Muscle layer of duodenum (tissue), 2 donors: ENCODE measurements at regions not wholly inside any gene's neighbourhood (a gene's known extent, or its start where the extent isn't known, plus 50 kb on each side); places are given as distances from the start of the nearest gene placed in this dataset.

Experiments
- H3K27ac ChIP-seq: one replicate; pipeline ENCODE4 v1.7.0; 2013; ENCODE audit warnings: mild to moderate bottlenecking, low read length
- H3K27me3 ChIP-seq: one replicate; pipeline ENCODE4 v1.7.0; 2013; ENCODE audit warnings: low read depth, mild to moderate bottlenecking, control low read depth, low read length
- H3K36me3 ChIP-seq, 2 donors: one replicate each; pipeline ENCODE4 v1.7.0; 2013; ENCODE audit warnings: low read length in 2 of 2, control low read depth in 1 of 2, mild to moderate bottlenecking in 1 of 2; ENCODE audit not compliant: insufficient read depth in 2 of 2, control insufficient read depth in 1 of 2
- H3K4me1 ChIP-seq, 2 donors: one replicate each; pipeline ENCODE4 v1.7.0; 2013; ENCODE audit warnings: low read length in 2 of 2, mild to moderate bottlenecking in 2 of 2, control low read depth in 1 of 2, moderate library complexity in 1 of 2; ENCODE audit not compliant: insufficient read depth in 2 of 2, control insufficient read depth in 1 of 2
- H3K4me3 ChIP-seq, 2 donors: one replicate each; pipeline ENCODE4 v1.7.0; 2013; ENCODE audit warnings: low read length in 2 of 2, low read depth in 1 of 2, mild to moderate bottlenecking in 1 of 2
- H3K9me3 ChIP-seq, 2 donors: one replicate each; pipeline ENCODE4 v1.7.0; 2013; ENCODE audit warnings: low read length in 2 of 2, control low read depth in 1 of 2, mild to moderate bottlenecking in 1 of 2; ENCODE audit not compliant: control insufficient read depth in 1 of 2
- donor health status: healthy.

DNA sequence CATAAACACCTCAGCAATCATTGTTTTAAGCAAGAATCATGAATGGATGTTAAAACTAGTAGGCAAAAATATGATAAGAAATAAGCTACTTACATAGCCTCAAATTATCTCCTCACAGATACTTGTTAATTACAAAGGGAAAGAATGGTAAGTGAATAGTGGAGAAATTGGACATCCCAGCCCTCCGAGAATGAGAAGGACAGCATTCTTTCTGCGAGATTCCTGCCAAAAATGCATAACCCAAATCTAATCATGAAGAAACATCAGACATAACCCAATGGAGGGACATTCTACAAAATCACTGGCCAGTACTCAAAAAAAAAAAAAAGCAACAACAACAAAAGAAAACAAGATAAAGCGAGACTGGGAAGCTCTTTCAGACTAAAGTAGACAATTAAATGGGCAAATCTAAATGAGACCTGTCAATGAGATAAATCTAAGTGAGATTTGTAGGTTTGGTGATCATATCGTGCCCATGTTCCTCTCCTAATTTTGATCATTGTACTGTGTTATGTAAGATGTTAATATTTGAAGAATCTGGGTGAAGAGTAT is 57.9 kb upstream of the GLI2 start:
- Histone ChIP-seq H3K4me3 (no peak overlapping the region), H3K9me3 (no peaks in the 10 kb centered on the region), H3K27ac (no peak overlapping the region), H3K36me3 (no peaks in the 10 kb centered on the region), H3K27me3 (peaks cover 8% of the 10 kb centered on the region), H3K4me1 (no peaks in the 10 kb centered on the region)

DNA sequence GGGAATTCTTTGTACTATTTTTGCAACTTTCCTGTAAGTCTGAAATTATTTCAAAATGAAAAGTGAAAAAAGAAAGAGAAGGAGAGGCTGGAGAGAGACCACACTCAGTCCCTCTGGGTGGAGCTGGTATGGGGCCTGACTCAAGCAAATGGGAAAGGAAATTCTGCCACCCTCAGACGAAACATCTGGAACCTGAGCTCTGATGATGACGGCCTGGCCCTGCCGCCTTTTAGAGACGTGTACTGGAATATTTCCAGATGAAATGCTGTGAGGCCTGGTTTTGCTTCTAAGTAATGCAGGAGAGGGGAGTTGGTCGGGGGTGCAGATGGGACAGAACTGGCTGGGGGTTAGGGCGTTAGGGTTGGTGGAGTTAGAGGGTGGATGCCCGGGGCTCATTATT is 57.4 kb upstream of the GLI2 start:
- Histone ChIP-seq H3K36me3 (no peaks in the 10 kb centered on the region), H3K27ac (no peak overlapping the region), H3K27me3 (peaks cover 8% of the 10 kb centered on the region), H3K4me3 (no peak overlapping the region), H3K9me3 (no peaks in the 10 kb centered on the region), H3K4me1 (no peaks in the 10 kb centered on the region)

DNA sequence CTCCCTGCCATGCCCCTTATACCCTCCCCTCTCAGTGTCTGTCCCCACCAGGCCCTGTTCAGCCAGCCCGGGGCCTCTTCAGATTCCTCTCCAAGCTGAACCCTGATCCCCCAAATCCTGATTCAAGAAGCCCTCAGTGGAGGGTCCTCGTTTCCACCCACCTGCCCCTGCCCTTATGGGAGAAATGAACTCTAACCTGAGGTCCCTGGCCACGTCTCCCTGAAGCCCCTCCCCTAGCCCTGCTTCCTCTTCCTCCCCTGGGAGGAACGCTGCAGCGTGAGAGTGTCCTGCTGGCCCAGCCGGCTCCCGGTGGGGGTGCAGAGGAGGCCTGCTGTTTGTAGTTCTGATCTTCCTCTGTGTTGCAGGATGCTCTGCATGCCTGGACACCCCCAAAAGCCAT is 56.7 kb upstream of the GLI2 start:
- Histone ChIP-seq H3K4me1 (peaks cover 0 to 4% of the 10 kb centered on the region in 2 donors), H3K36me3 (no peaks in the 10 kb centered on the region), H3K27me3 (peaks cover 8% of the 10 kb centered on the region), H3K4me3 (no peak overlapping the region), H3K9me3 (no peaks in the 10 kb centered on the region), H3K27ac (no peak overlapping the region)

DNA sequence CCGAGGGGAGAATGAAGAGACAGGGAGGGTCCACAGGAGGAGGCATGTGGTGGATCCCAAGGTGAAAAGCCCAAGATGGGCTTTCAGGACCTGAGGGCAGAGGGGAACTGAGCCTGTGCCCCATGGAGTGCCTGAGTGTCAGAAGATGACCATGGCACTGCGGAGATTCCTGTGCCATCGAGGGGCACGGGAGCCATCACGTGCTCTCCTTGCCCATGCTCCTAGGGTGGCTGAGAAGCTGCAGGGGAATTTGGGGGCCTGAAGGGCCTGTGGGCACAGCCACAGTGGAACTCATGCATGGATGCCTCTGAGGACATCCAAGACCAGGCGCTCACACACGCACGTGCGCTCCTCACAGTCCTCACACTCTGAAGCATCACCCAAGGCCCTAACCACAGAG is 56.1 kb upstream of the GLI2 start:
- Histone ChIP-seq H3K27ac (no peak overlapping the region), H3K4me3 (no peak overlapping the region), H3K9me3 (no peaks in the 10 kb centered on the region), H3K4me1 (peaks cover 0 to 7% of the 10 kb centered on the region in 2 donors), H3K36me3 (no peaks in the 10 kb centered on the region), H3K27me3 (peaks cover 8% of the 10 kb centered on the region)

DNA sequence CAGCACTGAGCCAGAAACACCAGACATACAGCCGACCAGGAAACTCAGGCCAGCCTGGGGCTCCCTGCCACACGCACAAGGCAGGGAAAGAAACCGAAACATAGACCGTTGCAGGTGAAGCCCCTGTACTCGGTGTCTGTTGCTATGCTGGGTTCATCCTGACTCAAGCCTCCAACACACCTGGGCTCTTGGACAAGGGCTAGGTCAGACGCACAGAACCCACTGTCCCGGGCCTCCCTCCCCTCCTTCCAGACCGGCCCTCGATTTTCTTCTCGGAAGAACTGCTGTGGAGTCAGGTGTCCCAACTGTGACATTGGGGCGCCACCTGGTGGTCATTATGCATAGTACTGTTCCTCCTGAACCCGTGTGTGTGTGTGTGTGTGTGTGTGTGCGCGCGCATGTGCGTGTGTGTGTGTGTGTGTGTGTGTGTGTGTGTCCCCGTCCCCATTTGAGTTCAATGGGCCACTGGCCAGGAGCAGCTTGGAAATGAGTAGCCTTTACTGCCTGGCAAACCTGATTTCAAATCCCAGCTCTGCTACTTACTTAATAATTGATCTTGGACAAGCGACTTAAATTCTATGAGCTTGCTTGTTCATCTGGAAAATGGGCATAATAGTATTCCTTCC is 55.4 kb upstream of the GLI2 start:
- Histone ChIP-seq H3K27me3 (peaks cover 8% of the 10 kb centered on the region), H3K4me3 (no peak overlapping the region), H3K36me3 (no peaks in the 10 kb centered on the region)

DNA sequence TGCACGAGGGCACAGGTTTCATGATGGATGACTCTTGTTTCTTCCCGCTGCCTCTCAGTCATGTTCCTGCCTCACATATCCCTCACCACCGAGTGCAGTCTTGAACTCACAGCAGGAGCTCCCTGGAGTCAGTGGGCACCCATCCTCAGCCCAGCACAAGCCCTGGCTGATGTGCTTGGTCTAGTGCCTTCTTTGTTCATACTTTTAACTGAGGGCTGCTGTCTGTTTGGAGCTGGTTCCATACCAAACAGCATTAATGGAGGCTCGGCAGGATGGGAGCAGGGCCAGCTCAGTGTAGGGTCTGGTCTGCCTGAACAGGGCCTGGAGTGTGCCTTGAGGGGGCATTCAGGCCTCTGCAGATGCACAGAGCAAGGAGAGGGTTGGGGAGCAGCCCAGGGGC is 54.5 kb upstream of the GLI2 start:
- Histone ChIP-seq H3K27ac (no peak overlapping the region), H3K4me3 (no peak overlapping the region), H3K27me3 (peaks cover 8% of the 10 kb centered on the region), H3K4me1 (peaks cover 0 to 7% of the 10 kb centered on the region in 2 donors), H3K9me3 (no peaks in the 10 kb centered on the region), H3K36me3 (no peaks in the 10 kb centered on the region)

More for the DNA sequence above, 55.4 kb upstream of the GLI2 start:
- no peak overlapping the region for H3K27ac ChIP-seq
- peaks cover 0 to 7% of the 10 kb centered on the region in 2 donors for H3K4me1 ChIP-seq
- H3K9me3 ChIP-seq: no peaks in the 10 kb centered on the region

DNA sequence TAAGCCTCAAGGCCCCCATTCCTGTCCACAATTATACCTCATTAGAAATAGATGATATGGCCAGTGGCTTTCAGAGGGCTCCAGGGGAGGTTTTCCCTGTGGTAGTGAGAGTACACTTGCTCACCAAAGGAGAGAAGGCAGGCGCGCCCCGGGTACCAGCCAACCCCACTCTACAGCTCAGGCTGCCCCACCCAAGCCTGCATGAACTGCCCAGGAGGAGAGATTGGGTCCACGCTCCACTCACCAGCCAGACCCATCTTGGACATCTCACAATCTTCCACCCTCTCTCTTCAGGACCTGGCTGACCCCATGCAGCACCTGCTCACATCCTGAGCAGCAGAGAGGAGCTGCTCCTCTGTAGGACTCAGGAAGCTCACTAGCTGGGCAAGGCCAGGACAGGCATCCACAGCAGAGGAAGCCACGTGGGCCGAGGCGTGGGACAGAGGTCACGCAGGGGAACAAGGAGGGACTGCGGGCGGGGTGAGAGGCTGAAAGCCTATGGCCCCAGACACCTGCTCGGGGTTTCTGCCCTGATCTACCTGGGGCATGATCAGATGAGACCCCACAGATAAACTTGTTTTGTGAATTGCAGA is 53.9 kb upstream of the GLI2 start:
- Histone ChIP-seq H3K9me3 (no peaks in the 10 kb centered on the region), H3K27ac (no peak overlapping the region), H3K36me3 (no peaks in the 10 kb centered on the region), H3K27me3 (peaks cover 8% of the 10 kb centered on the region), H3K4me1 (peaks cover 0 to 7% of the 10 kb centered on the region in 2 donors), H3K4me3 (no peak overlapping the region)

DNA sequence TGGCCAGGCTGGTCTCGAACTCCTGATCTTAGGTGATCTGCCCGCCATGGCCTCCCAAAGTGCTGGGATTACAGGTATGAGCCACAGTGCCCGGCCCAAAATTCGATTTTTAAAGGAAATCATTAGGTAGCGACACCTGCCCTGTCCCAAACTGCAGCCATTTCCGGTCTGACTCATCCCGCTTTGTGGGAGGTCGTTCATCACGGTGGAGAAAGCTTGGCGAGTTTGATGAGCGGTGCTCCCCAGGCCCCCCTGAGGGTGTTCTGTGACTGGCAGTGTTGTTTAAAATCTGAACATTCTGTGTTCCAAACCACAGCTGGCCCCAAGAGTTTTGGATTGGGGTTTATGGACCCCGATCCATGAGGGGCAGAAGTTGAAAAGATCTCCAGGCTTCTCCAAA is 53.0 kb upstream of the GLI2 start:
- H3K4me1 ChIP-seq: peaks cover 0 to 7% of the 10 kb centered on the region in 2 donors
- H3K27ac ChIP-seq: no peak overlapping the region
- no peak overlapping the region for H3K4me3 ChIP-seq
- peaks cover 8% of the 10 kb centered on the region for H3K27me3 ChIP-seq
- no peaks in the 10 kb centered on the region for H3K9me3 ChIP-seq
- H3K36me3 ChIP-seq: no peaks in the 10 kb centered on the region

DNA sequence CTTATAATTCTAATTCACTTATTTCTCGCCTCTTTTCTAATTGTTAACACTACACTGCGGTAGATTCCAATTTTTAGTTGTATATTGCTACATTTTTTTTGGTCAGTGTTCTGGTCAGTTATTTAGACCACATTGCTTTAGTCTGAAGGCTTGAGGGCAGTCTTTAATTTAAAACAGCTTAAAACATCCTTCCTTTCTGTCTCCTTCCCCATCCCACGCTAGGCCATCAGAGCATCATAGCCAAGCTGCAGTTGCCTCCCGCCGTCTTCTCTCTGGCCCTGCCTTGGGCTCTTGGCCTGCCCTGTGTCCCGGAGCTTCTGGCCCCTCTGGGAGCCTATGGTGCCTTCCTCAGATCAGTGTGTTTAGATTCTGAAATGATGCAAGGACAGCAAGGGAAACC is 52.6 kb upstream of the GLI2 start:
- H3K27me3 ChIP-seq: peaks cover 8% of the 10 kb centered on the region
- H3K4me1 ChIP-seq: peaks cover 0 to 7% of the 10 kb centered on the region in 2 donors
- H3K4me3 ChIP-seq: no peak overlapping the region
- no peaks in the 10 kb centered on the region for H3K9me3 ChIP-seq
- H3K36me3 ChIP-seq: no peaks in the 10 kb centered on the region
- no peak overlapping the region for H3K27ac ChIP-seq

DNA sequence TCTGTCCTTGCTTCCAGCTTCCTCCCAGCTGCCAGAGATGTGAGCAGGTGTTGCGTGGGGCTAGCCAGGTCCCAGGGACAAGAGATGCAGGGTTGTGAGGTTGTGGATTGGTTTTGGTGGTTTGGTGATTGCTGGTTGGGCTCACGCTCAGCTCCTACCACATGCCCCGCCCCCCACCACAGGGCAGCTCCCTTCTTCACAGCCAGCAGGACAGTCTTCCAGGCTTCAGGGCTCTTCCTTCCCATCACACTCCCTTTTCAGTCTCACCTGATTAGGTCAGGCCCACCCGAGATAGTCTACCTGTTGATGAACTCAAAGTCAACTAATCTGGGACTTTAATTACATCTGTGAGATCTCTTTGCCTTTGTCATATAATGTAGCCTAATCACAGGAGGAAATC is 52.0 kb upstream of the GLI2 start:
- H3K27me3 ChIP-seq: peaks cover 8% of the 10 kb centered on the region
- H3K9me3 ChIP-seq: no peaks in the 10 kb centered on the region
- H3K36me3 ChIP-seq: no peaks in the 10 kb centered on the region
- H3K4me3 ChIP-seq: no peak overlapping the region
- peaks cover 0 to 7% of the 10 kb centered on the region in 2 donors for H3K4me1 ChIP-seq
- H3K27ac ChIP-seq: no peak overlapping the region

DNA sequence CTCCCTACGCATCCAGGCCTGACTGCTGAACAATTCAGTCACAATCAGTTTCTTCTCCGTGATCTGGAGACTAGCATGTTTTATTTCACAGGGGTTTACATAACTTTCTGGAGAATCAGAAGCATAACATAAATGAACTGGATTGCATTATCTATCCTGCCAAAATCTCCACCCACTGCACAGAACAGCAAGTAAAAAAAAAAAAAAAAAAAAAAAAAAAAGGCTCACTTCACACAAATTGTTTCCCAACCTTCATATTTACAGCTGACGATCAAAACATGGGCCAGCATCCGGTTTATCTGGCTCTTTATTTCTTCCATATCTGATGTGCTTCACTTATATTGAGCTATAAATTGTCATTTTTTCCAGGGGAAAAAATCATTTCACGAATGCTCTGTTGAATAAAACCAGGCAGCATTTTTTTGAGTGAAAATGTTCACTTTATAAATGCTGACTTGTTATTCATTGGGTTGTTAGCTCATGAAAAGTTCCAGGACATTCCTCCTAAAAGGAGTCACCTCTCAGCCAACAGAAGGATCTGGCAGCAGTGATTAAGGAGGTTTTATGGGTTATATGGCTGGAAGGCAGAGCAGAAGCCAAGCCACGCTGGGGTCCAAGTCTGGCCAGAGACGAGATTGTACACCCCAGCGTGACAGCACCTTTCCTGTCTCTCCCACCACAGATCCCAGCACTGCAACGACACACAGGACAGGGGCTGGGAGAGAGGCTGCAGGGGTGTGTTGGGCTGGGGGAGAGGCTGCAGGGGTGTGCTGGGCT is 51.2 kb upstream of the GLI2 start:
- Histone ChIP-seq H3K27ac (no peak overlapping the region), H3K4me1 (peaks cover 0 to 7% of the 10 kb centered on the region in 2 donors), H3K36me3 (no peaks in the 10 kb centered on the region), H3K9me3 (no peaks in the 10 kb centered on the region), H3K4me3 (no peak overlapping the region), H3K27me3 (peaks cover 3% of the 10 kb centered on the region)
